ENCODE measurements at regions not wholly inside any gene's neighbourhood (a gene's known extent, or its start where the extent isn't known, plus 50 kb on each side); places are given as distances from the start of the nearest gene placed in this dataset.

- Histone ChIP-seq H3K27me3 (replicated peaks; ENCODE audit: insufficient read depth) (no peaks in the 10 kb centered on the region), H3K4me1 (ENCODE audit: control insufficient read depth in 1 of 2, low read depth in 2 of 2) (peaks cover 0 to 7% of the 10 kb centered on the region in 2 donors), H3K9me3 (no peaks in the 10 kb centered on the region), H3K4me3 (no peak overlapping the region), H3K27ac (no peak overlapping the region), H3K36me3 (no peaks in the 10 kb centered on the region)
- TF ChIP-seq CTCF (IDR thresholded peaks at IDR 0.05): no peak
- DNase-seq (ENCODE audit: low spot score): no peak
- no peak for ATAC-seq (ENCODE audit: insufficient number of reproducible peaks, low FRiP score, low read depth)
Measured at GRCh38 chr16:86693033-86693432, 114.7 kb downstream of the FOXL1 start.

- DNase-seq (ENCODE audit: low spot score) (no peak), ATAC-seq (ENCODE audit: insufficient number of reproducible peaks, low FRiP score, low read depth) (no peak)
- no peak for TF ChIP-seq CTCF (IDR thresholded peaks at IDR 0.05)
- Histone ChIP-seq H3K27ac (no peak overlapping the region), H3K9me3 (no peaks in the 10 kb centered on the region), H3K27me3 (replicated peaks; ENCODE audit: insufficient read depth) (no peaks in the 10 kb centered on the region), H3K36me3 (no peaks in the 10 kb centered on the region), H3K4me3 (no peak overlapping the region), H3K4me1 (ENCODE audit: control insufficient read depth in 1 of 2, low read depth in 2 of 2) (peaks cover 0 to 7% of the 10 kb centered on the region in 2 donors)
Measured at GRCh38 chr16:86697715-86698114, 119.4 kb downstream of the FOXL1 start.

GRCh38 chr16:86700046-86700945 lies 121.9 kb downstream of the FOXL1 start:
- Histone ChIP-seq H3K4me3 (no peak overlapping the region), H3K27me3 (replicated peaks; ENCODE audit: insufficient read depth) (no peaks in the 10 kb centered on the region), H3K4me1 (ENCODE audit: control insufficient read depth in 1 of 2, low read depth in 2 of 2) (peaks cover 0 to 7% of the 10 kb centered on the region in 2 donors), H3K27ac (no peak overlapping the region), H3K36me3 (no peaks in the 10 kb centered on the region), H3K9me3 (no peaks in the 10 kb centered on the region)
- no peak for ATAC-seq (ENCODE audit: insufficient number of reproducible peaks, low FRiP score, low read depth)
- no peak for TF ChIP-seq CTCF (IDR thresholded peaks at IDR 0.05)
- no peak for DNase-seq (ENCODE audit: low spot score)

- no peaks in the 10 kb centered on the region for H3K27me3 ChIP-seq (replicated peaks; ENCODE audit: insufficient read depth)
- no peak for DNase-seq (ENCODE audit: low spot score)
Measured at GRCh38 chr16:86701286-86701975, 123.1 kb downstream of the FOXL1 start.

More at GRCh38 chr16:86701286-86701975, 123.1 kb downstream of the FOXL1 start:
- Histone ChIP-seq H3K4me1 (ENCODE audit: control insufficient read depth in 1 of 2, low read depth in 2 of 2) (peaks cover 0 to 12% of the 10 kb centered on the region in 2 donors), H3K4me3 (no peak overlapping the region), H3K36me3 (no peaks in the 10 kb centered on the region), H3K27ac (no peak overlapping the region), H3K9me3 (no peaks in the 10 kb centered on the region)
- TF ChIP-seq CTCF (IDR thresholded peaks at IDR 0.05): no peak
- no peak for ATAC-seq (ENCODE audit: insufficient number of reproducible peaks, low FRiP score, low read depth)

All from thoracic aorta (tissue), 2 donors.